OCI-LY7 (cell line): ENCODE measurements at regions not wholly inside any gene's neighbourhood (a gene's known extent, or its start where the extent isn't known, plus 50 kb on each side); places are given as distances from the start of the nearest gene placed in this dataset.

Experiments used
- CTCF ChIP-seq: fragments of 200-600 bp; sonication (generic); conservative IDR thresholded peaks from 2 replicates; pipeline ENCODE4 v1.5.1; 2014; ENCODE audit warnings: mild to moderate bottlenecking, antibody characterized with exemption, low read length, moderate library complexity, mixed read lengths
- EZH2phosphoT487 ChIP-seq: fragments of 200-600 bp; sonication (generic); IDR thresholded peaks from 2 replicates; pipeline ENCODE4 v1.6.1; 2018; ENCODE audit warnings: low read depth, borderline replicate concordance, mild to moderate bottlenecking, mixed run types, antibody characterized with exemption, low read length, moderate library complexity, mixed read lengths

GRCh38 chr3:106413683-106414082 is 544.9 kb upstream of the CBLB start:
- no peak for TF ChIP-seq CTCF
- no peak for TF ChIP-seq EZH2phosphoT487
